Aorta (tissue), 5 donors: ENCODE measurements at regions not wholly inside any gene's neighbourhood (a gene's known extent, or its start where the extent isn't known, plus 50 kb on each side); places are given as distances from the start of the nearest gene placed in this dataset.

ENCODE experiments used
- ATAC-seq: fragments of 200-7000 bp; cut with Tn5 transposase; one replicate; pipeline ENCODE4 v1.9.1; 2022; ENCODE audit warnings: moderate library complexity; ENCODE audit not compliant: low FRiP score
- DNase-seq, 2 donors: peaks; one replicate each; pipeline ENCODE4 v3.0.0-alpha.2; 2020
- H3K27ac ChIP-seq, 2 donors: one replicate each; pipeline ENCODE4 v1.5.1; 2013; ENCODE audit warnings: low read length in 2 of 2, mild to moderate bottlenecking in 2 of 2, moderate library complexity in 2 of 2, control low read depth in 1 of 2, inconsistent platforms in 1 of 2, low read depth in 1 of 2
- H3K27me3 ChIP-seq, 2 donors: one replicate each; pipeline ENCODE4 v1.6.1; 2013; ENCODE audit warnings: control low read depth in 1 of 2, low read length in 1 of 2, mild to moderate bottlenecking in 1 of 2, moderate library complexity in 1 of 2; ENCODE audit not compliant: insufficient read depth in 2 of 2, control insufficient read depth in 1 of 2
- H3K36me3 ChIP-seq, 2 donors: one replicate each; pipeline ENCODE4 v1.6.1; 2013; ENCODE audit warnings: control low read depth in 1 of 2, low read length in 1 of 2, mild to moderate bottlenecking in 1 of 2; ENCODE audit not compliant: insufficient read depth in 2 of 2, control insufficient read depth in 1 of 2
- H3K4me1 ChIP-seq, 2 donors: one replicate each; pipeline ENCODE4 v1.6.1; 2013; ENCODE audit warnings: low read length in 2 of 2, control low read depth in 1 of 2, mild to moderate bottlenecking in 1 of 2, moderate library complexity in 1 of 2; ENCODE audit not compliant: insufficient read depth in 2 of 2, control insufficient read depth in 1 of 2
- H3K4me3 ChIP-seq, 2 donors: one replicate each; pipeline ENCODE4 v1.5.1; 2013; ENCODE audit warnings: low read length in 2 of 2, control low read depth in 1 of 2, mild to moderate bottlenecking in 1 of 2
- H3K9me3 ChIP-seq: one replicate; pipeline ENCODE4 v1.6.1; 2013; ENCODE audit warnings: mild to moderate bottlenecking, low read length; ENCODE audit not compliant: control insufficient read depth
- WGBS, 2 donors: extraction: QIAGEN DNeasy Blood & Tissue Kit; methylation state at CpG; one replicate each; pipeline ENCODE4 v1.1.7; 2013; 5-methylcytosine and 5-hydroxymethylcytosine counted together
- intact Hi-C, 2 donors: fragments of 100-400 bp; cut with DNase I; formaldehyde crosslinking; loops; one replicate each; pipeline versions ENCODE4 v1.14.2 to v1.15.0; 2022
- donor health status: healthy with polysubstance abuse.
- donor health status: Bipolar disorder and iron deficiency.
- donor health status: DM: no; HTN: no; CAD: no.
- donor health status: DM: no; HTN: no; CAD: no.
- donor health status: DM: yes; HTN: yes; CAD: no.

DNA sequence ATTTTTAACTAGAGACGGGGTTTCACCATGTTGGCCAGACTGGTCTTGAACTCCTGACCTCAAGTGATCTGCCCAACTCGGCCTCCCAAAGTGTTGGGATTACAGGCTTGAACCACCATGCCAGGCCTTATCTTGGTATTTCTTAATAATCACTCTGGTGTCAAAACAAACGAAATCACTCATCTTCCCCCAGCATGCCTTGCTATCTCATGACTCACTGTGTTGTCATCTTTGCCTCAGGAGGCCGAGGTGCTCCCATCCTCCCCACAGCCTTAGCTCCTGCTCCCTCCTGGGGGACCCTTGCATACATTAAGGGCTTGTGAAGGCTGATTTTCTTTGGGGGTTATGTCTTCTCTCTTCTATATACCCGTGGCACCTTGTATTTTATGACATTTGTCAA is 250.1 kb upstream of the DPP10 start:
- Histone ChIP-seq H3K27me3 (no peaks in the 10 kb centered on the region), H3K9me3 (no peaks in the 10 kb centered on the region), H3K4me1 (no peaks in the 10 kb centered on the region), H3K27ac (no peak overlapping the region), H3K36me3 (no peaks in the 10 kb centered on the region), H3K4me3 (no peak overlapping the region)
- intact Hi-C loops: no loop called here
- ATAC-seq (no peak), DNase-seq (no peak)
- 80 to 82% methylated on average over 5 of the region's 5 CpGs for WGBS, 2 donors

DNA sequence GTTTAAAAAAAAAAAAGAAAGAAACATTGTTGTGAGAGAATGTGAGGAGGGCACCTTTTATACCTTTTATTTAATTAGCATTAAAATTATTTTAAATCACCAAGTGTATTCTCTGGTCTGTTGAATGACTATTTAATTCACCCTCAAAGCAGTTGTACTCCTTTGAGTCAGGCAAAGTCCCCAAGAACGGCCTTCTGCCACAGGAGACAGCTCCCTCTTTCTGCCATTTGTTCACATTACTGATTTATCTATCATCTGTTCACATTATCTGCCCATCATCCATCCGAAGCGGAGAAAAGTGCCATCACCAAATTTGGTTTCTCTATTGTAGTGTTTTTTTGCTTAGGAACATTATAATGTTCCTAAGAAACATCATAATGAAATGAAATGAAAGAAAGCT is 240.7 kb upstream of the DPP10 start:
- Histone ChIP-seq H3K4me1 (peaks cover 0 to 2% of the 10 kb centered on the region in 2 donors), H3K9me3 (no peaks in the 10 kb centered on the region), H3K4me3 (no peak overlapping the region), H3K36me3 (no peaks in the 10 kb centered on the region), H3K27me3 (no peaks in the 10 kb centered on the region), H3K27ac (no peak overlapping the region)
- 85% methylated on average over 3 of the region's 3 CpGs for WGBS, 2 donors
- ATAC-seq (no peak), DNase-seq (no peak)
- intact Hi-C loops: loop anchor here in 1 of 2 donors (2.0 kb wide), 1 partner anchor 355 kb away; no protein-coding TSS in a partner anchor

DNA sequence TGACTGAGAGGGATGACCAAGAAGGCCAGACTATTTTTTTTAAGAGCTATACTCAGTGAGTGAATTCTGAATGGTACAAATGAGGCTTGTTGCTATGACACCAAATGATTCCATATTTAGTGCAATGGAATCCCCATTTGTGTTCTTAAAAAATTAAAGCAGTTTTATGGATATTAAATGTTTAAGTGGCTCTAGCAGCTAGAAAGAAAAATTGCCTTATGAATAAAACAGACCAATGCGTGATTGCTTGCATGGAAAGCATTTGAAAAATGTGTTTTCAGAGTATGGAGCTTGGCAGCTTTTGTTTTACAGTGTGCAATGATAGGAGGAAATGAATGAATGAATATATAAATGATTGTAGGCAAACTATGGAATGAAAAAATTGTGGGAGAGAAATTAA is 238.8 kb upstream of the DPP10 start:
- Histone ChIP-seq H3K4me3 (no peak overlapping the region), H3K27me3 (no peaks in the 10 kb centered on the region), H3K36me3 (no peaks in the 10 kb centered on the region), H3K4me1 (peaks cover 0 to 2% of the 10 kb centered on the region in 2 donors), H3K27ac (no peak overlapping the region), H3K9me3 (no peaks in the 10 kb centered on the region)
- 55 to 61% methylated on average over 1 of the region's 1 CpG for WGBS, 2 donors
- DNase-seq (no peak), ATAC-seq (no peak)
- intact Hi-C loops: loop anchor here in 1 of 2 donors (2.0 kb wide), 1 partner anchor 353 kb away; no protein-coding TSS in a partner anchor

DNA sequence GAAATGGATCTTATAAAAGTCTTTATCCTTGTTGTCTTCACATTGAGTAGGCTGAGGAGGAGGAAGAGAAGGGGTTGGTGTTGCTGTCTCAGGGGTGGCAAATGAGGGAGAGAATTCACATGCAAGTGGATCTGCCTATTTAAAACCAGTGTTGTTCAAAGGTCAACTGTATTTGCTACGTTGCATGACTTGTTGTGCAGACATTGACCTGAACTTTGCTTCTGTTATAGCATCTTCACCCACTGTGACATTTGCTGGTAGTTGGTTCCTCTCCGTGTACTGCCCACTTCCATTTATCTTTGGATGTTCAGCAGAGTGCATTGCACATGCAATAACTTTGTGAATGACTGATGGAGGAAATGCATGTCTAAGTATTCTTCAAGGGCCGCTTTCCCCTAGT is 228.6 kb upstream of the DPP10 start:
- H3K4me1 ChIP-seq: no peaks in the 10 kb centered on the region
- intact Hi-C loops: loop anchor here in 1 of 2 donors (5.0 kb wide), 1 partner anchor 338 kb away; no protein-coding TSS in a partner anchor
- H3K36me3 ChIP-seq: no peaks in the 10 kb centered on the region
- H3K27me3 ChIP-seq: no peaks in the 10 kb centered on the region
- H3K9me3 ChIP-seq: no peaks in the 10 kb centered on the region
- WGBS, 2 donors: 87 to 88% methylated on average over 3 of the region's 3 CpGs
- no peak overlapping the region for H3K27ac ChIP-seq
- no peak for DNase-seq
- no peak for ATAC-seq
- H3K4me3 ChIP-seq: no peak overlapping the region

DNA sequence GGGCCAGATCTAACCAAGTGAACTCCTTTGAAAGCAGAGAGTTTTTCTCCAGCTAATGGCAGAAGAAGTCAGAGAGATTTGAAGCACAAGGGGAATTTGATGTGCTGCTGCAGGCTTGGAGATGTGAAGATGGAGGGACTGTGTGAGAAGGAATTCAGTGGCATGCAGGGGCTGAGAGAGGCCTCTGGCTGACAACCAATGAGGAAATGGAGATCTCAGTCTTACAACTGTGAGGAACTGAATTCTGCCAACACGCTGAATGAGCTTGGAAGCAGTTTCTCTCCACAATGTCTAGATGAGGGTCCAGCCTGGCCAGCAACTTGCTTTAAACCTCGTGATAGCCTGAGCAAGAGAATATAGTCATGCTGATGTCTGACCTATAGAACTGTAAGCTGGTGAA is 224.1 kb upstream of the DPP10 start:
- Histone ChIP-seq H3K27ac (no peak overlapping the region), H3K36me3 (no peaks in the 10 kb centered on the region), H3K4me3 (no peak overlapping the region), H3K4me1 (no peaks in the 10 kb centered on the region), H3K27me3 (no peaks in the 10 kb centered on the region), H3K9me3 (no peaks in the 10 kb centered on the region)
- DNase-seq (no peak), ATAC-seq (no peak)
- intact Hi-C loops: no loop called here
- WGBS, 2 donors: 17 to 24% methylated on average over 2 of the region's 2 CpGs

DNA sequence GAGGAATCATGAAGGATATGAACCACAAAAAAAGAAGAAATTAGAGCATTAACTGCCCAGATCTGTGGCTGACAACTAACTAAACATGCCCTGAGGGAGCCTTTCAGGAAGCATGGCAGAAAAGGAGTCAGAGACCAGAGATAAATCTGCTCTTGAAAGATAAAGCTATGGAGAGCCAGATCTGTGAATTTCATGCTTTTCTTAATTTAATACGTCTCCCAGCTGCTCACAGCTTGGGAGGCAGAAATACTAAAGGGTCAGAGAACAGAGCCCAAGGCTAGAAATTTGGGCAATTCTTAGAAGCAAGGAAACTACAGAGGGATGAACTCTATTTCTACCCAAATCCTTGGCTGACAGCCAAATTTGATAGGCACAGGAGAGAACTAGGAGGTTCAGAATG is 223.0 kb upstream of the DPP10 start:
- H3K4me3 ChIP-seq: no peak overlapping the region
- no peak overlapping the region for H3K27ac ChIP-seq
- H3K36me3 ChIP-seq: no peaks in the 10 kb centered on the region
- DNase-seq (no peak), ATAC-seq (no peak)
- 51 to 54% methylated on average over 1 of the region's 1 CpG for WGBS, 2 donors
- H3K4me1 ChIP-seq: no peaks in the 10 kb centered on the region
- H3K9me3 ChIP-seq: no peaks in the 10 kb centered on the region
- intact Hi-C loops: no loop called here
- no peaks in the 10 kb centered on the region for H3K27me3 ChIP-seq

DNA sequence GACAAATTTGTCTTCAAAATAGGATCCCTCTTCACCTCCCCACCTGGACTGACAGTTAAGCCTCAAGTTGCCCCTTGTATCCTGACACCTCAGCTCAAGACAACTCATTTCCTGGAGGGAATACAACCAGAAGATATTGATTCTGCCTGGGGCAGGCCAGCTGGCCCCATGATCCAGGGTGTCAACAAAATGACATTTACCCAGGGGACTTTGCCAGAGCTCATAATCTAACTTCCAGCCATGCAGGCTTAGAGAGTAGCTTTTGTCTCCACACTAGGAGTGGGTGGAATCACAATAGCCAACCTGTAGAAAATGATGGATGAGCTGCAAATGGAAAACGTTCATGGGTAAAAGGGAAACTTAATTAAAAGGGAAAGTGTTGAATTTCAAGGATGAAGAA is 220.1 kb upstream of the DPP10 start:
- intact Hi-C loops: loop anchor here in 1 of 2 donors (10.0 kb wide), 1 partner anchor 52 kb away; no protein-coding TSS in a partner anchor
- H3K4me3 ChIP-seq: no peak overlapping the region
- H3K27me3 ChIP-seq: no peaks in the 10 kb centered on the region
- no peak overlapping the region for H3K27ac ChIP-seq
- no peak for ATAC-seq
- DNase-seq: no peak
- H3K4me1 ChIP-seq: no peaks in the 10 kb centered on the region
- no peaks in the 10 kb centered on the region for H3K9me3 ChIP-seq
- no peaks in the 10 kb centered on the region for H3K36me3 ChIP-seq
- WGBS, 2 donors: 1 to 6% methylated on average over 1 of the region's 1 CpG

DNA sequence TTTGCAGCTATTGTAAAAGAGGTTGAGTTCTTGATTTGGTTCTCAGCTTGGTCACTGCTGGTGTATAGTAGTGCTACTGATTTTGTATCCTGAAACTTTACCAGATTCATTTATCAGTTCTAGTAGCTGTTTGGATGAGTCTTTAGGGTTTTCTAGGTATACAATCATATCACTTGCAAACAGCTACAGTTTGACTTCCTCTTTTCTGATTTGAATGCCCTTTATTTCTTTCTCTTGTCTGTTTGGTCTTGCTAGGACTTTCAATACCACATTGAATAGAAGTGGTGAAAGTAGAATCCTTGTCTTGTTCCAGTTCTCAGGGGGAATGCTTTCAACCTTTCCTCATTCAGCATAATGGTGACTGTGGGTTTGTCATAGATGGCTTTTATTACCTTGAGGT is 210.5 kb upstream of the DPP10 start:
- ATAC-seq (no peak), DNase-seq (no peak)
- Histone ChIP-seq H3K36me3 (no peaks in the 10 kb centered on the region), H3K9me3 (no peaks in the 10 kb centered on the region), H3K4me1 (no peaks in the 10 kb centered on the region), H3K4me3 (no peak overlapping the region), H3K27ac (no peak overlapping the region), H3K27me3 (no peaks in the 10 kb centered on the region)
- intact Hi-C loops: no loop called here

DNA sequence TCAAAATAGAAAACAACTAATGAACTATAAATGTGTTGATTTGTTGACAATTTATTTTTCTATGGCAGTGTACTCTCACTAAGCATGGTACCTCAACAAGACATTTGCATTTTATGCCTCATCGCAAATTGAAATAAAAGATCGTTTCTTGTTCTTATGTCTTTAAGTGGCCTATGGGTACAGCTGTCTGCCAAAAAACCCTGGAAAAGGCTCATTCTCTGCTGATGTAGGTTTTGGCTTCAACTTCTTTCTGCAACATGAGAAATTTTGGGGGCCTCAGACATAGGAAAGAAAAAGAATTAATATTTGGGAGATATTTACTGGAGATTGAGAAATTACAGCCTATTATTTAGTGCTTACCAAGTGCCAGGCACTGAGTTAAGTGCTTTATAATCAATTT is 205.1 kb upstream of the DPP10 start:
- Histone ChIP-seq H3K27me3 (no peaks in the 10 kb centered on the region), H3K4me3 (no peak overlapping the region), H3K36me3 (no peaks in the 10 kb centered on the region), H3K9me3 (no peaks in the 10 kb centered on the region), H3K27ac (no peak overlapping the region), H3K4me1 (no peaks in the 10 kb centered on the region)
- intact Hi-C loops: no loop called here
- no peak for ATAC-seq
- no peak for DNase-seq
- WGBS, 2 donors: 41 to 55% methylated on average over 2 of the region's 2 CpGs
